NB4 (cell line): ENCODE measurements at regions not wholly inside any gene's neighbourhood (a gene's known extent, or its start where the extent isn't known, plus 50 kb on each side); places are given as distances from the start of the nearest gene placed in this dataset.

Experiments used
- CTCF ChIP-seq: IDR thresholded peaks from one replicate; pipeline ENCODE4 v1.5.1; 2012; ENCODE audit warnings: low read depth, low read length
- MYC ChIP-seq: IDR thresholded peaks from 2 replicates; pipeline ENCODE4 v1.6.1; 2011; ENCODE audit warnings: low read depth, low read length
- POLR2A ChIP-seq: IDR thresholded peaks from 2 replicates; pipeline ENCODE4 v1.6.1; 2011; ENCODE audit warnings: mild to moderate bottlenecking; ENCODE audit not compliant: insufficient read length; ENCODE audit errors: extremely low read depth

GRCh38 chr20:62580052-62580451 lies 62.3 kb upstream of the SLCO4A1 start:
- no peak for TF ChIP-seq CTCF
- TF ChIP-seq POLR2A: no peak
- TF ChIP-seq MYC: no peak
